GM12874 (cell line): ENCODE measurements at regions not wholly inside any gene's neighbourhood (a gene's known extent, or its start where the extent isn't known, plus 50 kb on each side); places are given as distances from the start of the nearest gene placed in this dataset.

Source experiments
- TF ChIP-seq, protein P1 (sequence below): IDR thresholded peaks from 2 replicates; pipeline ENCODE4 v1.5.1; 2011; ENCODE audit warnings: low read depth, mild to moderate bottlenecking, control low read depth, low read length, moderate library complexity; ENCODE audit not compliant: insufficient read depth

DNA sequence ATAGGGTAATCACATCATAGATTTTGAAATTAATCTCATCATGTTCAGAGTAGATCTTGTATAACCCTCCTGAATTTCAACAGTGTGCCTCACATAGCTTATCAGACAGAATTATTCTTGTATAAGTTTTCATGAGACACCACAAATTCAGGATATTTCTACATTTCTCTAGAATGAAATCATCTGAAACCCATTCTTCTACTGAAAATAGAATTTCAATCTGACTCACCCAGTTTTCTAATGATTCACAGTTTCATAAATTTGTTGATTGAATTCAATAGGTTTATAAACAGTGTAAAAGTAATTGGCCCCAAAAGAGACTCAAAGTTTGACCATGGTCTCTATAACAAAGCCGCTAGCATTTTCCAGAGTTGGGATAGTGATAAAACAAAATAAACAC, 1082.6 kb upstream of the EPHA6 start:
- TF ChIP-seq, protein P1, sequence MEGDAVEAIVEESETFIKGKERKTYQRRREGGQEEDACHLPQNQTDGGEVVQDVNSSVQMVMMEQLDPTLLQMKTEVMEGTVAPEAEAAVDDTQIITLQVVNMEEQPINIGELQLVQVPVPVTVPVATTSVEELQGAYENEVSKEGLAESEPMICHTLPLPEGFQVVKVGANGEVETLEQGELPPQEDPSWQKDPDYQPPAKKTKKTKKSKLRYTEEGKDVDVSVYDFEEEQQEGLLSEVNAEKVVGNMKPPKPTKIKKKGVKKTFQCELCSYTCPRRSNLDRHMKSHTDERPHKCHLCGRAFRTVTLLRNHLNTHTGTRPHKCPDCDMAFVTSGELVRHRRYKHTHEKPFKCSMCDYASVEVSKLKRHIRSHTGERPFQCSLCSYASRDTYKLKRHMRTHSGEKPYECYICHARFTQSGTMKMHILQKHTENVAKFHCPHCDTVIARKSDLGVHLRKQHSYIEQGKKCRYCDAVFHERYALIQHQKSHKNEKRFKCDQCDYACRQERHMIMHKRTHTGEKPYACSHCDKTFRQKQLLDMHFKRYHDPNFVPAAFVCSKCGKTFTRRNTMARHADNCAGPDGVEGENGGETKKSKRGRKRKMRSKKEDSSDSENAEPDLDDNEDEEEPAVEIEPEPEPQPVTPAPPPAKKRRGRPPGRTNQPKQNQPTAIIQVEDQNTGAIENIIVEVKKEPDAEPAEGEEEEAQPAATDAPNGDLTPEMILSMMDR = no peak

DNA sequence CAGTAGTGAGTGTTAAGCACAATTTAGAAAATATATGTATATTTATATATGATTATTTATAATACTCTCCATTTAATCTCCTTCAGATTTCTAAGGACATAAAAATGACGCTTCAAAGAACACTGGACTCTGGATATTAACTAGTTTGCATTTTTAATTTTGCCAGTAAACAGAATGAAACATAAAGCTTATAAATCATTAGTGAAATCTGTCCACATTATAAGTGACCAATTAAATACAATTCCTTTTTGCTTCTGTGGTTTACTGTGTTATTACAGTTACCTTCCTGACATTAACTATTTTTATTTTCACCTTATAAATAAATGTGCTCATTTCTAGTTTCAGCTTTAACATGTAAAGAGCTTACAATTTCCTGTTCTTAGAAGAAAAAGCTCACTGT, 1081.1 kb upstream of the EPHA6 start:
- TF ChIP-seq, protein P1 = no peak

DNA sequence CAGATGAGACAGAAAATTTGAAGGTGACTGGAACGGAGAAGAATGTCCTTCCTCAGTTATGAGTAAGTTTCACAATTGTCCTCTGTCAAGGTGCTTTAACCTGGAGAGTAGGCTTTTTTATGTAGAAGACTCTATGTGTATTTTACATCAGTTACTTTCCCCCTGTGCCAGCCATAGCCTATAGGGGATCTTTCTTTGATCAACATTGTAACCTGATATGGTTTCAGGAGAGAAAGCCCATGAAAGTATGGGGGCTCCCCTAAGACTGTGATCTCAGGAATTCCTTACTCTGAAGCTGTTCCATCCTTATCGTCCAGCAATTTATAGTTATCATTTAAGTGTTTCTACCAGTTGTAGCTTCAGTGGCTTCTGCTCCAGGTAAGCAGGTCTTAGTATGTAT, 1076.3 kb upstream of the EPHA6 start:
- TF ChIP-seq, protein P1 = no peak

DNA sequence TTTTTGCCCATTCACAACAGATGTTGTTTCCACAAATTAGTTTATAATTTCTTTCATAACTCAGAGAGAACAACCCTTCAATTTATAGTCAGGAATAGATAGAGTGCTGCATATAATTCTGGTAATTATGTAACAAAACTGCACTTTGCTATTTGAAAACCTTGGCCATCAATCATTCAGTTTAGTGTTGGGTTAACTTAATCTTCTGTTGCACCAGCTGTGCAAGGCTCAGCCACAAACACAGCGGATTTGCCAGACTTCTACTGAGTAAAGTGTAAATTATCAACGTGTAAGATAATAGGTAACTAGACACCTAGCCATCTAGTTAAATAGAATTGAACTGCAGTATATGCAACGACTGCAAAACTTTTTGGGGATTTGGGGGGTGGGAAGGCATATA, 1064.3 kb upstream of the EPHA6 start:
- TF ChIP-seq, protein P1 = no peak

DNA sequence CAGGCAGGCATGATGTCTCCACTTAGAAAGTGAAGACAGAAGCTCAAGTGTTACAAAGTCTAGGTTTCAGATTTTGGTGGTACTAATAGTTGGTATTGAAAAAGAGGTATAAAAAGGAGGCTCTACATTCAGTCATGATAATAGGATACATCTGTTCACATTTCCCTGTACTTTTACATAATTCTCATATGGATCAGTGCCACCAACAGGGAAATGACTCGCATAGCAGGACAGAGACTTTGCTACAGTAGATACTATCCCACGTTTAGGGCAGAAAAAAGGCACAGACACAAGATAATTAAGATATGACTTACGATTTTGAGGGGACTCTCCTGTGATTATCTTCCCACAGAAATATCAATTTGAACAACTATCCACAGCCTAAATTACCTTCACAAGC, 1062.9 kb upstream of the EPHA6 start:
- TF ChIP-seq, protein P1 = no peak

DNA sequence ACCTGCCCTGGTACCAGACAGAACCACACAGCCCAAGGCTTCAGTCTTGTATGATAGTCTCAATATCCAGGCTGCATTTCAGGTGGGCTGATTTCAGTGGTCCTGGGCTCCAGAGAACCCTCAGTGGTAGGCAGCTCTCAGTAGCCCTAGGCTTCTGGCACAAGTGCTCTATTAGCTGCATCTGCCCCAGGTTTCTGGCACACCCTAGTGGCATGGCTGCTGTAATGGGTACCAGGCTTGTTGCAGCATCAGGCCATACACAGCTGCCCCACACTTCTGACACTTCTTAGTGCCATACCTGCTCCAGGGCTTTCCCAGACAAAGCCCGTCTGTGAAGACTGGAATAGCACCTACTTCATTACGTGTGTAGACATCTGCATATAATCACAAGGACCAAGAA, 1062.2 kb upstream of the EPHA6 start:
- TF ChIP-seq, protein P1 = peak; percentile 24

DNA sequence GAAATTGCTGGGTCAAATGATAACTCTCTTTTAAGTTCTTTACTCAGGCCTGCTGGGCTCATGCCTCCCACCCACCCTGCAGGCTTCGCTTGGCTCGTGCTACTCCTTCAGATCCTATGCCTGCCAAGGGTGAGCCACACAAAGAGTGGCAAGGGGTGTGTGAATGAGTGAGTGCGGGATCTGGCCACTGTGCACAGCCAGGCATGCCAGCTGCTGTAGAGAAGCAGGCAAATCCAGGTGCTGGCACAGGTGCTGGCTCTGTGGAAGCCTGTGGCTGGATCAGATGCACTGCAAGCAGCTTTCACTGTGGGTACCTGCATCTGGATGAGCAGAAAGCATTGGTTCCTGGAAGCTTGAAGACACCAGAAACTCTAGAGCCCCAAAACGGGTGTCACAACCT, 1055.7 kb upstream of the EPHA6 start:
- TF ChIP-seq, protein P1 = no peak
